Mesendoderm (in vitro differentiated cells): ENCODE measurements at regions not wholly inside any gene's neighbourhood (a gene's known extent, or its start where the extent isn't known, plus 50 kb on each side); places are given as distances from the start of the nearest gene placed in this dataset.
A peak's percentile ranks its signal among the peaks of the same experiment; 100 is the strongest.

Experiments used
- DNase-seq: peaks from one replicate; pipeline ENCODE4 v3.0.0; 2013
- H2AK5ac ChIP-seq: 2 replicates; pipeline ENCODE4 v1.6.1; 2013; ENCODE audit warnings: low read length, inconsistent platforms
- H2BK120ac ChIP-seq: 2 replicates; pipeline ENCODE4 v1.6.1; 2013; ENCODE audit warnings: low read depth, mild to moderate bottlenecking, low read length, moderate library complexity, mixed read lengths
- H2BK15ac ChIP-seq: replicated peaks from 2 replicates; pipeline ENCODE4 v1.6.1; 2013; ENCODE audit warnings: low read depth, mild to moderate bottlenecking, moderate library complexity
- H2BK5ac ChIP-seq: 2 replicates; pipeline ENCODE4 v1.6.1; 2013; ENCODE audit warnings: low read length, inconsistent platforms
- H3K18ac ChIP-seq: 2 replicates; pipeline ENCODE4 v1.6.1; 2013; ENCODE audit warnings: mild to moderate bottlenecking, low read length, mixed read lengths
- H3K23ac ChIP-seq: one replicate; pipeline ENCODE4 v1.6.1; 2013; ENCODE audit warnings: low read length
- H3K27ac ChIP-seq: 2 replicates; pipeline ENCODE4 v1.5.1; 2013; ENCODE audit warnings: low read depth, mild to moderate bottlenecking, inconsistent platforms, low read length, moderate library complexity
- H3K27me3 ChIP-seq: 2 replicates; pipeline ENCODE4 v1.6.1; 2013; ENCODE audit warnings: low read length, control low read depth, mild to moderate bottlenecking, inconsistent platforms; ENCODE audit not compliant: insufficient read depth, poor library complexity
- H3K36me3 ChIP-seq: 2 replicates; pipeline ENCODE4 v1.6.1; 2013; ENCODE audit warnings: low read length, inconsistent platforms; ENCODE audit not compliant: control insufficient read depth, insufficient read depth
- H3K4ac ChIP-seq: one replicate; pipeline ENCODE4 v1.6.1; 2013; ENCODE audit warnings: low read depth, mild to moderate bottlenecking, low read length, moderate library complexity
- H3K4me1 ChIP-seq: 2 replicates; pipeline ENCODE4 v1.6.1; 2013; ENCODE audit warnings: low read depth, low read length, inconsistent platforms; ENCODE audit not compliant: control insufficient read depth
- H3K4me2 ChIP-seq: 2 replicates; pipeline ENCODE4 v1.6.1; 2013; ENCODE audit warnings: low read length
- H3K4me3 ChIP-seq: 2 replicates; pipeline ENCODE4 v1.5.1; 2013; ENCODE audit warnings: mild to moderate bottlenecking, low read length
- H3K56ac ChIP-seq: one replicate; pipeline ENCODE4 v1.6.1; 2013; ENCODE audit warnings: low read length
- H3K79me1 ChIP-seq: 2 replicates; pipeline ENCODE4 v1.6.1; 2013; ENCODE audit warnings: low read length, inconsistent platforms
- H3K79me2 ChIP-seq: 2 replicates; pipeline ENCODE4 v1.6.1; 2013; ENCODE audit warnings: mild to moderate bottlenecking, low read length; ENCODE audit not compliant: control insufficient read depth, insufficient read depth
- H3K9ac ChIP-seq: 2 replicates; pipeline ENCODE4 v1.6.1; 2013; ENCODE audit warnings: low read length, inconsistent platforms
- H4K5ac ChIP-seq: one replicate; pipeline ENCODE4 v1.6.1; 2013; ENCODE audit warnings: low read length
- H4K8ac ChIP-seq: one replicate; pipeline ENCODE4 v1.6.1; 2013; ENCODE audit warnings: low read depth, mild to moderate bottlenecking, control low read depth, low read length, moderate library complexity
- WGBS: extraction: QIAGEN DNeasy Blood & Tissue Kit; methylation state at CpG from one replicate; pipeline ENCODE4 v1.1.7; 2013; ENCODE audit warnings: low lambda C conversion rate, missing lambda C conversion rate; ENCODE audit not compliant: insufficient coverage; ENCODE audit errors: extremely low coverage; 5-methylcytosine and 5-hydroxymethylcytosine counted together

- H3K4me1 ChIP-seq, result no peaks in the 10 kb centered on the region
- no peak overlapping the region for H3K56ac ChIP-seq
- no peak overlapping the region for H2BK5ac ChIP-seq
- no peak overlapping the region for H3K4me2 ChIP-seq
- H2AK5ac ChIP-seq, result no peak overlapping the region
- no peak for DNase-seq
- H3K36me3 ChIP-seq, result no peaks in the 10 kb centered on the region
- H2BK120ac ChIP-seq, result no peak overlapping the region
- no peak overlapping the region for H3K4me3 ChIP-seq
- no peak overlapping the region for H4K8ac ChIP-seq
- no peak overlapping the region for H3K4ac ChIP-seq
- no peak overlapping the region for H3K27ac ChIP-seq
- H4K5ac ChIP-seq, result no peak overlapping the region
- no peaks in the 10 kb centered on the region for H3K79me1 ChIP-seq
- no peak overlapping the region for H3K23ac ChIP-seq
- no peaks in the 10 kb centered on the region for H3K79me2 ChIP-seq
- no CpG with 5 or more reads among the region's 2 CpGs for WGBS
- no peak overlapping the region for H2BK15ac ChIP-seq
- H3K18ac ChIP-seq, result no peak overlapping the region
- no peak overlapping the region for H3K9ac ChIP-seq
- no peaks in the 10 kb centered on the region for H3K27me3 ChIP-seq
Measured at GRCh38 chr22:48025096-48025495, 1262.6 kb downstream of the TBC1D22A start.

GRCh38 chr22:48021991-48022401 lies 1259.5 kb downstream of the TBC1D22A start:
- no peak overlapping the region for H3K27ac ChIP-seq
- H3K79me1 ChIP-seq, result no peaks in the 10 kb centered on the region
- no peak overlapping the region for H3K56ac ChIP-seq
- no peak overlapping the region for H3K4ac ChIP-seq
- DNase-seq, result peak; percentile 19
- H4K8ac ChIP-seq, result no peak overlapping the region
- no peaks in the 10 kb centered on the region for H3K79me2 ChIP-seq
- H3K27me3 ChIP-seq, result no peaks in the 10 kb centered on the region
- H2BK15ac ChIP-seq, result no peak overlapping the region
- H2AK5ac ChIP-seq, result no peak overlapping the region
- no CpG with 5 or more reads among the region's 4 CpGs for WGBS
- no peak overlapping the region for H2BK120ac ChIP-seq
- H2BK5ac ChIP-seq, result no peak overlapping the region
- H3K4me1 ChIP-seq, result no peaks in the 10 kb centered on the region
- H3K4me3 ChIP-seq, result no peak overlapping the region
- no peak overlapping the region for H3K9ac ChIP-seq
- no peaks in the 10 kb centered on the region for H3K36me3 ChIP-seq
- no peak overlapping the region for H3K23ac ChIP-seq
- no peak overlapping the region for H3K18ac ChIP-seq
- H4K5ac ChIP-seq, result no peak overlapping the region
- no peak overlapping the region for H3K4me2 ChIP-seq

- no peak overlapping the region for H2BK15ac ChIP-seq
- H2BK120ac ChIP-seq, result no peak overlapping the region
- no peaks in the 10 kb centered on the region for H3K36me3 ChIP-seq
- H3K27ac ChIP-seq, result no peak overlapping the region
- no peak overlapping the region for H4K8ac ChIP-seq
- H3K4me1 ChIP-seq, result no peaks in the 10 kb centered on the region
- H3K56ac ChIP-seq, result no peak overlapping the region
- no peaks in the 10 kb centered on the region for H3K79me2 ChIP-seq
- no peak overlapping the region for H3K4me2 ChIP-seq
- no peak overlapping the region for H2AK5ac ChIP-seq
- no peak for DNase-seq
- H3K23ac ChIP-seq, result no peak overlapping the region
- H2BK5ac ChIP-seq, result no peak overlapping the region
- no peaks in the 10 kb centered on the region for H3K79me1 ChIP-seq
- no CpG with 5 or more reads among the region's 5 CpGs for WGBS
- no peak overlapping the region for H3K4me3 ChIP-seq
- H3K4ac ChIP-seq, result no peak overlapping the region
- no peak overlapping the region for H3K9ac ChIP-seq
- no peak overlapping the region for H3K18ac ChIP-seq
- H4K5ac ChIP-seq, result no peak overlapping the region
- no peaks in the 10 kb centered on the region for H3K27me3 ChIP-seq
Measured at GRCh38 chr22:48018346-48018745, 1255.9 kb downstream of the TBC1D22A start.

DNA sequence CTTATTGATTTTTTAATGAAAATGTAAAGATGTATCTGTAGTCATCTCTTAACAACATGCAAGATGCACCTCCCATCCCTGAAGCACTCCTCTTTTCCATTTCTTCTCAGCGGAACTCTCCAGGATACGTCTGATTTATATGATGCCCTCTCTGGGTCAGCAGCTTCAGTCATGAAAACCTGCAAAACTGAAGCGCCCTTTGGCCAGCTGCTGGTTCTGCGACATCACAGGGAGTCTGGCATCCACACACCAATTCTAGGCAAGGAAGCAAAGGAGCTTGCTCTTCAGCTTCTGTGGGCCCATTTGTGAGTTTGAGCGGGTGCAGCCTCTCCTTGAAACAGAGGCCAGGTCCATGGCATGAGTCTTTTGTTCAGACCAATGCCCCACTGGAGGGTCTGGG lies 1253.3 kb downstream of the TBC1D22A start:
- Histone ChIP-seq H3K56ac (no peak overlapping the region), H3K27ac (no peak overlapping the region), H3K79me2 (no peaks in the 10 kb centered on the region), H2AK5ac (no peak overlapping the region), H3K4me1 (no peaks in the 10 kb centered on the region), H4K8ac (no peak overlapping the region), H3K4me3 (no peak overlapping the region), H3K79me1 (no peaks in the 10 kb centered on the region), H3K18ac (no peak overlapping the region), H3K4ac (no peak overlapping the region), H3K36me3 (no peaks in the 10 kb centered on the region), H3K9ac (no peak overlapping the region), H3K27me3 (no peaks in the 10 kb centered on the region), H3K4me2 (no peak overlapping the region), H2BK15ac (no peak overlapping the region), H4K5ac (no peak overlapping the region), H3K23ac (no peak overlapping the region), H2BK5ac (no peak overlapping the region), H2BK120ac (no peak overlapping the region)
- no CpG with 5 or more reads among the region's 5 CpGs for WGBS
- DNase-seq, result no peak

GRCh38 chr22:48004936-48005335 lies 1242.5 kb downstream of the TBC1D22A start:
- no peak overlapping the region for H4K8ac ChIP-seq
- no peak overlapping the region for H3K23ac ChIP-seq
- no peaks in the 10 kb centered on the region for H3K27me3 ChIP-seq
- H3K79me2 ChIP-seq, result no peaks in the 10 kb centered on the region
- no peak overlapping the region for H3K4ac ChIP-seq
- no peaks in the 10 kb centered on the region for H3K36me3 ChIP-seq
- DNase-seq, result no peak
- no peak overlapping the region for H3K4me2 ChIP-seq
- H3K4me1 ChIP-seq, result no peaks in the 10 kb centered on the region
- no peaks in the 10 kb centered on the region for H3K79me1 ChIP-seq
- no peak overlapping the region for H3K56ac ChIP-seq
- H2BK120ac ChIP-seq, result no peak overlapping the region
- no CpG with 5 or more reads among the region's 4 CpGs for WGBS
- H3K27ac ChIP-seq, result no peak overlapping the region
- H3K4me3 ChIP-seq, result no peak overlapping the region
- no peak overlapping the region for H2AK5ac ChIP-seq
- H4K5ac ChIP-seq, result no peak overlapping the region
- H3K18ac ChIP-seq, result no peak overlapping the region
- no peak overlapping the region for H2BK5ac ChIP-seq
- no peak overlapping the region for H2BK15ac ChIP-seq
- no peak overlapping the region for H3K9ac ChIP-seq

DNA sequence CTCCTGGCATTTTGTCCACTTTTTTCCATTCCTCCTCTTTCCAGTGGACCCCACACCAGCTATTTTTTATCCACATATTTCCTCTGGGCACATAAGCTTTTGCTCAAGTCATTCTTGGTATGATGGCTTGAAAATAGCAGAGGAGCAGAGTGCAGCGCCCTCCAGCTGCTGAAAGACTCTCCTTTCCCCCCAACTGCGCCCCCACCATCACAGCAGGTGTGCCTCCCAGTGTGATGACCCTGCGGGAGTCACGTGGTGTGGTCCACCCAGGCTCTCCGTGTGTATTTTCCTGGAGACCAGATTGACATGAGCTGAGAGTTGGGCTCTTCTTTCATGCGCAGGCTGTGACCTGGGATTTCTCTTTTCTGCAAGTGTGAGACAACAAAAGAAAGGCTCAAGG lies 1241.6 kb downstream of the TBC1D22A start:
- no peaks in the 10 kb centered on the region for H3K27me3 ChIP-seq
- H3K27ac ChIP-seq, result no peak overlapping the region
- no peaks in the 10 kb centered on the region for H3K4me1 ChIP-seq
- H3K18ac ChIP-seq, result no peak overlapping the region
- H2BK15ac ChIP-seq, result no peak overlapping the region
- no peak overlapping the region for H3K9ac ChIP-seq
- no peak overlapping the region for H3K4ac ChIP-seq
- H3K23ac ChIP-seq, result no peak overlapping the region
- H3K56ac ChIP-seq, result no peak overlapping the region
- no peak overlapping the region for H2AK5ac ChIP-seq
- no peaks in the 10 kb centered on the region for H3K36me3 ChIP-seq
- H2BK5ac ChIP-seq, result no peak overlapping the region
- no peak overlapping the region for H3K4me2 ChIP-seq
- no peaks in the 10 kb centered on the region for H3K79me2 ChIP-seq
- WGBS, result no CpG with 5 or more reads among the region's 6 CpGs
- H4K5ac ChIP-seq, result no peak overlapping the region
- no peak overlapping the region for H3K4me3 ChIP-seq
- H3K79me1 ChIP-seq, result no peaks in the 10 kb centered on the region
- no peak overlapping the region for H2BK120ac ChIP-seq
- peak; percentile 14 for DNase-seq
- H4K8ac ChIP-seq, result no peak overlapping the region
